Karpas-422 (cell line): ENCODE measurements at regions not wholly inside any gene's neighbourhood (a gene's known extent, or its start where the extent isn't known, plus 50 kb on each side); places are given as distances from the start of the nearest gene placed in this dataset.

Source experiments
- DNase-seq: peaks from one replicate; pipeline ENCODE4 v3.0.0-alpha.2; 2015
- H2AFZ ChIP-seq: fragments of 200-600 bp; sonication (generic); 2 replicates; pipeline ENCODE4 v1.6.1; 2014; ENCODE audit warnings: antibody characterized with exemption, low read length, mixed read lengths
- H3K27ac ChIP-seq: fragments of 200-600 bp; sonication (generic); 2 replicates; pipeline ENCODE4 v1.5.1; 2014; ENCODE audit warnings: mild to moderate bottlenecking, low read length, moderate library complexity
- H3K27me3 ChIP-seq: fragments of 200-600 bp; sonication (generic); 2 replicates; pipeline ENCODE4 v1.6.1; 2014; ENCODE audit warnings: low read length, mixed read lengths
- H3K36me3 ChIP-seq: fragments of 200-600 bp; sonication (generic); 2 replicates; pipeline ENCODE4 v1.6.1; 2014; ENCODE audit warnings: low read length, mixed read lengths; ENCODE audit not compliant: insufficient read depth
- H3K4me1 ChIP-seq: fragments of 200-600 bp; sonication (generic); 2 replicates; pipeline ENCODE4 v1.6.1; 2014; ENCODE audit warnings: mild to moderate bottlenecking, low read length, mixed read lengths
- H3K4me2 ChIP-seq: fragments of 200-600 bp; sonication (generic); 2 replicates; pipeline ENCODE4 v1.6.1; 2014; ENCODE audit warnings: low read length, low read depth, mild to moderate bottlenecking; ENCODE audit not compliant: poor library complexity, severe bottlenecking
- H3K4me3 ChIP-seq: fragments of 200-600 bp; sonication (generic); 2 replicates; pipeline ENCODE4 v1.5.1; 2014; ENCODE audit warnings: mild to moderate bottlenecking, antibody characterized with exemption, low read length, mixed read lengths
- H3K79me2 ChIP-seq: fragments of 200-600 bp; sonication (generic); 2 replicates; pipeline ENCODE4 v1.6.1; 2014; ENCODE audit warnings: mild to moderate bottlenecking, low read length, mixed read lengths
- H3K9ac ChIP-seq: fragments of 200-600 bp; sonication (generic); 2 replicates; pipeline ENCODE4 v1.6.0; 2014; ENCODE audit warnings: low read length
- H3K9me2 ChIP-seq: fragments of 200-600 bp; sonication (generic), shearing (Covaris generic); replicated peaks from 2 replicates; pipeline ENCODE4 v1.6.0; 2014; ENCODE audit warnings: mild to moderate bottlenecking, low read length, moderate library complexity; ENCODE audit not compliant: insufficient read depth
- H3K9me3 ChIP-seq: fragments of 300-700, 200-600 bp; sonication (generic); 2 replicates; pipeline ENCODE4 v1.6.1; 2014; ENCODE audit warnings: low read length, mixed read lengths
- H4K20me1 ChIP-seq: fragments of 200-600 bp; sonication (generic); 2 replicates; pipeline ENCODE4 v1.6.1; 2014; ENCODE audit warnings: mild to moderate bottlenecking, antibody characterized with exemption, low read length, low read depth; ENCODE audit not compliant: insufficient read depth

DNA sequence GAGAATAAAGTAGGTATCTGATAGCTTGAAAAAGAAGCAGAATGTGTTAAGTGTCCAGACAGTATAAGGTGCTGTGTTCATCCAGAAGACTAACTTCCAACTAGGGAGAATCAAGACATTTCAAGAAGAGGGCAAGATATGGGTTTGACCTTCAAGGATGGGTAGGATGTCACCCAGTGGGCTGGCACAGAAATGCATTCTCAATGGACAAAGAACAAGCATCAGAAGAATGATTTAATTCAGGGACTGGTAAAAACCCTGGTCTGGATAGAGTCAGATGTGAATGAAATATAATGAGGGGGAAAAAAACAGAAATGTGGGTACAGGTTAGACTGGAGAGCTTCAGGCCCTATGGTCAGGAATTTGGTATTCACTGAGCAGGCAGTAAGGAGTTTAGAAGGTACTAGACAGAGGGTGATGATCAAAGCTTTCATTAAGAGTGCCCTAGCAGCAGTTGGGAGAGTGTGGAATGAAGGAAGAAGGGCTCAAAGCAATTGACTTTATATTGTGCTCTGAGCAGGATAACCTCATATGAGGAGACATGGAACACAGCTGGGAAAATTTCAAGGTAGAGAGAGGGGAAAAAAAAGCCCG, 180.7 kb upstream of the ANK3 start:
- DNase-seq, result no peak
- Histone ChIP-seq H2AFZ (no peak overlapping the region), H3K4me1 (0 out of 2 replicates have a peak, but pooled peaks cover 5% of the 10 kb centered on the region)

GRCh38 chr10:60569681-60570080, 180.0 kb upstream of the ANK3 start:
- Histone ChIP-seq H3K9ac (no peak overlapping the region), H3K9me3 (no peaks in the 10 kb centered on the region)

More for the DNA sequence above, 180.7 kb upstream of the ANK3 start:
- Histone ChIP-seq H3K9me3 (no peaks in the 10 kb centered on the region), H3K36me3 (no peaks in the 10 kb centered on the region), H3K27ac (no peak overlapping the region), H3K79me2 (no peaks in the 10 kb centered on the region), H3K9ac (no peak overlapping the region), H3K4me2 (no peak overlapping the region), H4K20me1 (no peaks in the 10 kb centered on the region), H3K27me3 (no peaks in the 10 kb centered on the region), H3K4me3 (no peak overlapping the region), H3K9me2 (no peaks in the 10 kb centered on the region)

DNA sequence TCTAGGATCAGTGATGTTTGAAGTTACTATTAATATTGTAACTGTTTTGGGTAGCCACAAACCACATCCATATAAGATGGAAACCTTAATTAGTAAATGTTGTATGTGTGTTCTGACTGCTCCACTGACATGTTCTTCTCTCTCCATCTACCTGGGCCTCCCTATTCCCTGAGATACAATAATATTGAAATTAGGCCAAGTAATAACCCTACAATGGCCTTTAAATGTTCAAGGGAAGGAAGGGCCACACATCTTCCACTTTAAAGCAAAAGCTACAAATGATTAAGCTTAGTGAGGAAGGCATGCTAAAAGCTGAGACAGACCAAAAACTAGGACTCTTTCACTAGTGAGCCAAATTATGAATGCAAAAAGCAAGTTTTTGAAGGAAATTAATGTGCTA, 176.4 kb upstream of the ANK3 start:
- no peak overlapping the region for H2AFZ ChIP-seq
- no peaks in the 10 kb centered on the region for H4K20me1 ChIP-seq
- H3K27me3 ChIP-seq, result no peaks in the 10 kb centered on the region
- H3K27ac ChIP-seq, result no peak overlapping the region
- H3K4me3 ChIP-seq, result no peak overlapping the region
- H3K9me3 ChIP-seq, result no peaks in the 10 kb centered on the region
- no peaks in the 10 kb centered on the region for H3K9me2 ChIP-seq
- no peak for DNase-seq
- no peaks in the 10 kb centered on the region for H3K79me2 ChIP-seq
- H3K4me2 ChIP-seq, result no peak overlapping the region
- no peak overlapping the region for H3K9ac ChIP-seq
- H3K36me3 ChIP-seq, result no peaks in the 10 kb centered on the region
- H3K4me1 ChIP-seq, result no peaks in the 10 kb centered on the region

More at GRCh38 chr10:60569681-60570080, 180.0 kb upstream of the ANK3 start:
- H3K27me3 ChIP-seq, result no peaks in the 10 kb centered on the region
- no peak overlapping the region for H3K4me2 ChIP-seq
- no peak overlapping the region for H3K4me3 ChIP-seq
- no peaks in the 10 kb centered on the region for H3K9me2 ChIP-seq
- no peak overlapping the region for H2AFZ ChIP-seq
- 0 out of 2 replicates have a peak, but pooled peaks cover 5% of the 10 kb centered on the region for H3K4me1 ChIP-seq
- no peak for DNase-seq
- H4K20me1 ChIP-seq, result no peaks in the 10 kb centered on the region
- H3K27ac ChIP-seq, result no peak overlapping the region
- no peaks in the 10 kb centered on the region for H3K36me3 ChIP-seq
- H3K79me2 ChIP-seq, result no peaks in the 10 kb centered on the region

DNA sequence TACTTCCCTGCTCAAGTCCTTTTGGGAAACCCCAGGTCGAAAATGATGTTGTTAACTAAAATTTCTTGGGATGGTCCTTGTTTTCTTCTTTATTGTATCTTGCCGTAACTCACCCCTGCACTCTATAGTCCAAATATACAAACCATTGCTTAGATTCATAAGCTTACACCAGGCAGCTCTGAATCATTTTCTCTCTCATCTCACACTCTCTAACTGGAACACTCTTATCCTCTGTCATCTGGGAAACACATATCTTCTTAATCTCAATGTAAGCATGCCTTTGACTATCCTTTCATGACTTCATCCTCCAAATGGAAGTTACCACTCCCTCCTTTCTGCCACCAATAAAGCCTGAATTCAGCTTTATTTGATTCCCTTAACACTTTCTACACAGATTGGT, 175.8 kb upstream of the ANK3 start:
- DNase-seq, result no peak
- Histone ChIP-seq H3K4me1 (no peaks in the 10 kb centered on the region), H3K9me2 (no peaks in the 10 kb centered on the region), H3K27ac (no peak overlapping the region), H3K9me3 (no peaks in the 10 kb centered on the region), H3K36me3 (no peaks in the 10 kb centered on the region), H3K27me3 (no peaks in the 10 kb centered on the region), H4K20me1 (no peaks in the 10 kb centered on the region), H3K4me3 (no peak overlapping the region), H2AFZ (no peak overlapping the region), H3K4me2 (no peak overlapping the region), H3K79me2 (no peaks in the 10 kb centered on the region), H3K9ac (no peak overlapping the region)

DNA sequence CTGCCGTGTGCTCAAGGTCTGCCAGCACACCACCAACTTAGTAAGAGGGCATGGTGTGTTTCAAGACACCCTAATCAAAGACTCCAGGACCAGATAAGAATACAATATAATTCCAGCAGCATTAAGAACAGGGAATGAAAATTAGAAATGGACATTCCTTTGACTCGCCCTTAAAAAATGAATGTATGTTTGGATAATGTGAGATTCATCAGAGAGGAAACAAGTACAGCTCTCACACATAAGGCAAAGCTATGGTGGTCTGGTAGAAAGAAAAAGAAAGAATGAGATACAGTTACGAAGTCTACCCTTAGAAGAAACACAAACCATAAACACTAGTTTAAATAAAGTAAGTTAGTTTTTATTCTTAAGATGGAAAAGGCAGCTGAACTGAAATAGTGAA, 174.8 kb upstream of the ANK3 start:
- Histone ChIP-seq H3K4me1 (no peaks in the 10 kb centered on the region), H2AFZ (no peak overlapping the region)

GRCh38 chr10:60560451-60560850, 170.8 kb upstream of the ANK3 start:
- Histone ChIP-seq H3K27me3 (no peaks in the 10 kb centered on the region), H3K4me1 (no peaks in the 10 kb centered on the region), H3K36me3 (no peaks in the 10 kb centered on the region), H3K9me2 (no peaks in the 10 kb centered on the region), H2AFZ (no peak overlapping the region), H3K9ac (no peak overlapping the region), H3K27ac (no peak overlapping the region), H3K4me3 (no peak overlapping the region), H3K9me3 (no peaks in the 10 kb centered on the region), H4K20me1 (no peaks in the 10 kb centered on the region), H3K4me2 (no peak overlapping the region), H3K79me2 (no peaks in the 10 kb centered on the region)
- DNase-seq, result no peak

More for the DNA sequence above, 174.8 kb upstream of the ANK3 start:
- Histone ChIP-seq H3K27me3 (no peaks in the 10 kb centered on the region), H3K9ac (no peak overlapping the region), H4K20me1 (no peaks in the 10 kb centered on the region), H3K4me3 (no peak overlapping the region), H3K4me2 (no peak overlapping the region), H3K9me3 (no peaks in the 10 kb centered on the region), H3K9me2 (no peaks in the 10 kb centered on the region), H3K36me3 (no peaks in the 10 kb centered on the region), H3K27ac (no peak overlapping the region), H3K79me2 (no peaks in the 10 kb centered on the region)
- no peak for DNase-seq

DNA sequence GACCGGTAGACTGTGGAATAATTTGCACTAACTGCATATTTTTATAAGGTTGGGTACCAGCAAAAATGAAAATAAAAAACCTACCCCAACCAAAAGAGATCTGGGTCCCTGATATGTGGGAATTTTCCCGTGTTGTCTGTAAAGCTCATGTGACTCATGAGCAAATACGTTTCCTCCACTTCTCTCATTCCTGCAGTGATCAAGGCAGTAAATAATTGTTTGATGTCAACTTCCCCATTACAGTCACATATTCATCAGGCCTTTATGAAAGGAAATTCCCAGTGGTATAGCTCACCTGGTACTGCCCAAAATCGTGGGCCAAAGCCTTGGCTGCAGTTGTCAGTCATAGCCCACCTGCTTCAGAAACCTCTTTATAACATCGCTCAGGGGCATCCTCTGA, 166.0 kb upstream of the ANK3 start:
- no peak overlapping the region for H3K9ac ChIP-seq
- H3K79me2 ChIP-seq, result no peaks in the 10 kb centered on the region
- no peaks in the 10 kb centered on the region for H3K36me3 ChIP-seq
- H3K27me3 ChIP-seq, result no peaks in the 10 kb centered on the region
- H3K9me3 ChIP-seq, result no peaks in the 10 kb centered on the region
- H3K4me3 ChIP-seq, result no peak overlapping the region
- H3K9me2 ChIP-seq, result no peaks in the 10 kb centered on the region
- no peak overlapping the region for H3K27ac ChIP-seq
- H4K20me1 ChIP-seq, result no peaks in the 10 kb centered on the region
- no peaks in the 10 kb centered on the region for H3K4me1 ChIP-seq
- no peak overlapping the region for H2AFZ ChIP-seq
- no peak overlapping the region for H3K4me2 ChIP-seq
- no peak for DNase-seq

DNA sequence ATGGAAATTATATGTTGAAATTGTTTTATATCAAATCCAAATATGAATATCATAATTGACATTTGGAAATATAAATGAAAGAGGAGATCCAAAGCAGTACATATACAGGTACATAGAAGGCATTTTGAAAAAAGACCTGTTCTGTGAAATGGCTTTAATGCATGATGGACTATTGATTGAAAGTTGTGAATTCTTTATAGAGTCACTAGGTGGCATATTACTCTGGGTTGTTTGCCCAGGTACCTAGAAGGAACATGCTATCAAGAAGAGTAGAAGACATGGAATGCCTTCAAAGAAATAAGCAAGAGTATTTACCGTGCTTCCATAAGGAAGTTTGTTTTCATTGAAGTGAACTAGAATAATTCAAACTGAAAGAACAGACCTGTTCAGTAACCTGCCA, 160.0 kb upstream of the ANK3 start:
- peak; percentile 62 for DNase-seq
- H3K4me1 ChIP-seq, result no peaks in the 10 kb centered on the region
- no peaks in the 10 kb centered on the region for H3K9me3 ChIP-seq
- H2AFZ ChIP-seq, result no peak overlapping the region
- no peaks in the 10 kb centered on the region for H3K27me3 ChIP-seq
- H3K36me3 ChIP-seq, result no peaks in the 10 kb centered on the region
- no peak overlapping the region for H3K9ac ChIP-seq
- no peaks in the 10 kb centered on the region for H3K79me2 ChIP-seq
- no peak overlapping the region for H3K4me2 ChIP-seq
- no peak overlapping the region for H3K4me3 ChIP-seq
- H3K27ac ChIP-seq, result no peak overlapping the region
- H4K20me1 ChIP-seq, result no peaks in the 10 kb centered on the region
- no peaks in the 10 kb centered on the region for H3K9me2 ChIP-seq

- H3K9me3 ChIP-seq, result no peaks in the 10 kb centered on the region
- H3K79me2 ChIP-seq, result no peaks in the 10 kb centered on the region
- H3K4me3 ChIP-seq, result no peak overlapping the region
- H3K36me3 ChIP-seq, result no peaks in the 10 kb centered on the region
- no peak overlapping the region for H3K4me2 ChIP-seq
- no peaks in the 10 kb centered on the region for H3K27me3 ChIP-seq
- no peak for DNase-seq
- no peak overlapping the region for H3K27ac ChIP-seq
- no peaks in the 10 kb centered on the region for H3K4me1 ChIP-seq
- no peak overlapping the region for H2AFZ ChIP-seq
- no peaks in the 10 kb centered on the region for H3K9me2 ChIP-seq
- H4K20me1 ChIP-seq, result no peaks in the 10 kb centered on the region
- no peak overlapping the region for H3K9ac ChIP-seq
These were observed 153.0 kb upstream of the ANK3 start for GRCh38 chr10:60542657-60543056.
